HuH-7 (cell line): ENCODE measurements at regions not wholly inside any gene's neighbourhood (a gene's known extent, or its start where the extent isn't known, plus 50 kb on each side); places are given as distances from the start of the nearest gene placed in this dataset.

ENCODE experiments used
- DNase-seq: peaks from one replicate; pipeline ENCODE4 v3.0.0; 2011; ENCODE audit warnings: low spot score

DNA sequence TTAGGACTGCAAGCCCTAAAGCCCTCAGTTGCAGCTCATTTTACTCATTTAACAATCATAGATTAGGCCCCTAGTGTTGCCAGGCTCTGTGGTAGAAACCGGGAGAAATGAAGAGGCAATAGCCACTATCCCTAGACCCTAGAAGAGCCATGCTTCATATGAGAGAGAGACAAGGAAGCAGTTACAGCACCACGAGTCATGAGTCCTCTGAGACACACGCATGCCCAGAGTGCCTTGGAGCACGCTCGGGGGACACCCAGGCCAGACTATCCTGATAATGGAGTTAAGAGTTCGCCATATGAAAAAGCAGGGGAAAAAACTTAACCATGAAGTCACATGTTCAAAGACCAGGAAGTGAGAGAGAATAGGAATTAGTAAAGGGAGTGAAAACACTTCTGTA is 321.5 kb upstream of the PKDCC start:
- DNase-seq = no peak

DNA sequence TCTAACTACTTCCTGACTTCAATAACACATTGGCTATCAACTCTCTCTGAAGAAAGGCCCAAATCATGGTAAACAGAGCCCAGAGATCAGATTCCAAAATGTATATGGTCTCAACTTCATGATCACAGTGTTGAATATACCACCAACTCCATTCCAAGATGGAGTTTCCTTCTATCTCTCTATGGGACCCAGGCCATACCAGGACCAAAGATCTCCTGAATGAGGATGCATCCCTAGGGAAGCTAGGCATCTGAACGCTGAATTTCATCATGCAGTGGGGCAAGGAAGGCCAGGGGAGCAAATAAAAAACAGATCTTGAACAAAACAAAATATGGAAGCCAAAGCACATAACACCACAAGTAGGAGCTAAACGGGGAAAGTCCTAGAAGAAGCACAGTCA is 320.7 kb upstream of the PKDCC start:
- no peak for DNase-seq

DNA sequence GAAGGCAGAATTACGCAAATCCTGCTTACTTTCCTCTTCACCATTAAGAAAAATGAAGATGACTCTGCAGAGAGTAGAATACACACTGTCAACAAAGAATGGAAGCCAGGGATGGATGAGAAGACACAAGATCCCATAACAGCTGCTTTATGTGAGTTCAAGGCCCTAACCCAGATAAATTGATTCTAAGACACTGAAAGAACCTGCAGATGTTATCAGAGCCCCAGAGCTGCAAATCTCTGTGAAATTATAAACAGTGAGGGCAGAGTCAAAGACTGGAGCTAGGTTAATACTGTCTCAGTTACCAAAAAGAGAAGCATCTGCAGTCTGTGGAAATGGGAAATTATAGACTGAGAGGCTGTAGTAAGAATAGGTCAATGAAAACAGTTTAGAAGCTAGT is 320.1 kb upstream of the PKDCC start:
- DNase-seq = no peak

DNA sequence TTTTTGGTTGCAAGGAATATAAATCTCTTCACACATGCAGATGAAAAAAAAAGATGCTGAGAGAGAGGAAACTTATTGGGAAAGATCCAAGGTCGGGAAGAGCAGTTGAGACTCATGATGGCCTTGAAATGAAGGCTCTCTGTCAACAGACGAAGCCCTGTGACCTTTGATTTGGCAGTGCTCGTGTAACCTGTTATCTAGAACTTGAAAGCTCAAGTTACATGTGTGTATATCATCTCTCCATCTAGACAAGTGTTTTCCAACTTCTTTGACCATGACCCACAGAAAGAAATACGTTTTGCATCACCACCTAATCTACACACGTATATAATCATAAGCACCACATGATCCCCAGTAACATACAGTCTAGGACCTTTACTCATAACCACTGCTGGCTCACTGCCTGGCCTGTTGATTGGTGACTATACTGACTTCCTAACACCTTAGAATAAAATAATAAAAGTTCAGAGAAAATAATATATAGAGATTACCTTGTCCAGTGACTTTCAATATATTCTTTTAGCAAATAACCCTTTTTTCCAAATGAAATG is 319.0 kb upstream of the PKDCC start:
- no peak for DNase-seq

DNA sequence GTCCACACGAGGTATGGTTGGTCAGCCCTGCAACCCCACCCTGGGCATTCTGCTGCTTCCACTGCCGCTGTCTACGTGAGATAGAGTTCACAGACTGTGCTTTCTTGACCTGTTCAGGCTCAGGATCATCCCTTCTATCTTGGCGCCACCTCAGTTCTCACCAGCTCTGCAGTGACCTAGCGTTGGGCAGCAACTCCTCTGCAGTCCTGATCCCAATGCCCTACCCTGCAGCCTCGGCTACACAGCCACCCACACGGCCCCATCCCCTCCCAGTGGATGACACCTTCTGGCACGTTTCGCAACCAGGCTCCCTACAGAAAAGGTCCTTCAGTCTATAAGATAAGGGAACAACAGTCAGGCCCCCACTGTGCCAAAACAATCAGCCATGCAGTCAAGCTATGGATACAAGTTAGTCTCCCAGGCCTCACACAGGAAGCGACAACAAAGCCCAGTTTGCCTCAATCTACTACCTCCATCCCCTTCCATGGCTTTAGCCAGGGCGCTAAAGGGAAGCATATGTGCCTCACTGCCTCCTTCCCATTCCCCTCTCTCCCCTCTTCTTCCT is 317.9 kb upstream of the PKDCC start:
- no peak for DNase-seq

DNA sequence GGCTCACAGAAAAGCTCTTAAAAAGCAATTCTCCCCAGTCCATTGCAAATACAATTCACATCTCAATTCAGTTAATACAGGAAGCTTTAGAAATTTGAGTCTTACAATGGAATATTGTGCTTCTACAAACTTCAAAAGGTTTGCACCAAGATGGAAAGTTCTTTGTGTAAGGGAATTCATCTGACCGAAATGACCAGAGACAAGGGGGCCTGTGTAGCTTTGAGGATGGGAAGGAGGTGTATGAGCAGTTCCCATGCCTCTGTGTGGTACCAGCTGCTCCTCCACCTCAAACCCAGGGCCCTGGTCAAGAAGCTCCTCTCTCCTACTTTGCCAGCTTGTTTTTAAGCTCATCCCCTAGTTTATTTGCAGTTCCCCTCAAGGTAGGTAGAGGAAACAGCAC is 312.8 kb upstream of the PKDCC start:
- no peak for DNase-seq

DNA sequence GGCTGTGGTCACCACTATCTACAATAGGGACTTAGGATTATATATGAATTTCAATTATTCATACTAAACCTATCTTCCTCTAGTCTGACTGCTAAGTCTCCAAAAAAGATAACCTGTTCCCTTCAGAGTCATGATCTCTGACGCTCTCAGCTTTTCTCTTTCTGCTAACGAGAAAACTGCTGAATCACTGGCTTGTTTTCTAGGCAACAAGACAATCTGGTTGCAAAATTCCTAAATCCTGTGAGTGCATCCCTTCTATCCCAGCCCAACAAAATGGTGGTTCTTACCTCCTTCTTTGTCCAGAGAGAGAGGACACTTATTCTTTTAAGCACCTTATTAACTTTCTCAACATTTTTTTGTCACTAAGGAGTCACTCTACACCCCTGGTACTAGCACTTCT is 312.3 kb upstream of the PKDCC start:
- DNase-seq = no peak

DNA sequence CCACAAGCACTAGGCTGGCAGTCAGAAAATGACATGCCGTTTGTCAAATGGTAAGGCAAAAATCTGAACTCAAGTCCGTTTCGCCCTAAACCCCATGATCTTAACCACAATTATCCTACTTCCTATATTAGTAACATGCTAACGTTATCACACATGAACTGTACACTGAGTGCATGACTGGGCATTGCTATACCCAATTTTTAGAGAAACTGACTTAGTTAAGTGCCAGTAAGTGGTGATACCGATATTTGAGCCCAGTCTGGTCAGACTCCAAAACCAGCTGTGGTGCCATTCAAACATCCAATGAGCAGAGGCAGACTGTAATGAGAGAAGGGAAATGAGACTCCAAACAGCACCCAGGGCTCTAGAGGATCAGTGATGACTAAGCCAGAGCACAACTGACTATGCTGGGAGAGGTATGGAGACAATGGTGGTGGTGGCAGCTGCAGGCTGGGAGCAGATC is 311.7 kb upstream of the PKDCC start:
- DNase-seq = no peak

DNA sequence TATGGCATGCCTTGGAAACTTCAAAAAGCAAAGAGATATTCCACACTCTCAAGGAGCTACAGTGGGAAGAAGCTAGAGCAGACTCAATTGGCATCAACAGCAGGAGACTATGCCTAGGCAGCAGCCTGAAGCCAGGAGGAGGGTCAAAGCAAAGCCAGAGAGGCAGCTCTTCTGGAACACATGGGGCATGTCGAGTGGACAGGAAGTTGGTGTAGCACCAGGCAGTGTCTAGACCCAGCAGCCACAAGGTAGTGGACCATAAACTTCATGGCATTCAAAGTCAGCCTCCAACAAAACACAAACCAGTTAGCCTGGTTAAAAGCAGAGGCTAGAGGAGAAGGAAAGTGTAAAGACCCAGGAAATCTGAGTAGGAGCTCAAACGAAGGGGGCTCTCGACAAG is 311.2 kb upstream of the PKDCC start:
- DNase-seq = no peak

DNA sequence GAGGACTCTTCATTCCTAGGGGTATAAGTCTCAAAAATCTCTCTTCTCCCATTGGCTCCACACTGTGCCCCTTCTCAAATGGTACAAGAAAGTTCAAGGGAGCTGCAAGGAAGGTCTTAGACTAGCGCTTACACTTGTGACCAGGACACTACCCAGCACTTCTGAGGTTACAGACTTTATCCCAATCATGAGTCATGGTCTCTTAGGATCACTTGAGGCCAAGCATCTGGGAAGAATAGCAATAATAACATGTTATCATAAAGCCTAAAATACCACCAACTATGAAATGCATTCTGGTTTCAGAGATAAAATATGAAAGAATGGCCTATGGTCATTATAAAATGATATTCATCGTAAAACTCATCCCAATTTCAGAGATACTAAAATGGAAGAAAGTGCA is 309.9 kb upstream of the PKDCC start:
- DNase-seq = no peak

DNA sequence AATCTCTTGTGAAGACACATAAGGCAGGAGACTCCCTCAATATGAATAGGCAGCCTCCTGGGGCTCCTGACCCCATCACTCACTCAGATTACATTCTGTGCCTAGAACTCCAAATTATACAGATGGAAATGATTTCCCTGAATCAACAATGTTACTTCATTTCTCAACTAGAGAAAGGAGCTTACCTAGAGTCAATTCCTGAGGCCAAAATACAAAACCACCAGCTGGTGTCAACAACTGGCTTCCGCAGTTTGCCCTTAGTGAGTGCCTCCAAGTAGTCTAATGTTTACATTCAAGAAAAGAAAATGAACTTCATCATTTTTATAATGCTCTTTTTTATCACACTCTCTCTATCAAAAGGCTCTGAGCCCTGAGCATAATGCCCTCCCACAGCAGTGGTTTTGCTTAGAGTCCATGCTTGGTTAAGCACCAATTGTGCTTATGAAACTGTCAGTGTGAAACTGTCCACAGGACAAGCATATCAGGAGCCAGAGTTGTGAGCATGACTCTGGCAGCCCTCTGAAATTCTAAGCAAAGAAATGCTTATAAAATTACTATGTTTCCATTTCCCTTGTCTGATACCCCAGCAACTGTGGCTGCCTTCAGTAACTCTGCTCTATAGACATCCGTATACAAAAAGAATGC is 305.7 kb upstream of the PKDCC start:
- no peak for DNase-seq

DNA sequence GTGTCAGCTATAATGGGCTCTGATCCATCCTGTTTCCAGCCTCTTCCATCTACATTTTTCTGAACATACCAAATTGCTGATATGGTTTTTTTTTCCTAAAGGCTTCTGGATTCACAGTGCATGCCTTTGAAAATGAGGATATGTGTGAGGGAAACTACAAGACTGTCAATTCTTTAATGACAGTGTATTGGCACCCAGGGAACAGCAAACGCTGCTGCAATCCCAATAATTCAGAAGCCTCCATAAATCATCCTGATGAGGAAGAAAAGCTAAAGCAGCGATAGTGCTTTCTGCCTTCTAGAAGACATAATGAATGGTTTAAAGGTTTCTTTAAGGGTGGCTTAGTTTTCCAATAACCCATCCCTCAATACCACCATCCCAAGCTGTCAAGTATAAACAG is 304.5 kb upstream of the PKDCC start:
- DNase-seq = no peak

DNA sequence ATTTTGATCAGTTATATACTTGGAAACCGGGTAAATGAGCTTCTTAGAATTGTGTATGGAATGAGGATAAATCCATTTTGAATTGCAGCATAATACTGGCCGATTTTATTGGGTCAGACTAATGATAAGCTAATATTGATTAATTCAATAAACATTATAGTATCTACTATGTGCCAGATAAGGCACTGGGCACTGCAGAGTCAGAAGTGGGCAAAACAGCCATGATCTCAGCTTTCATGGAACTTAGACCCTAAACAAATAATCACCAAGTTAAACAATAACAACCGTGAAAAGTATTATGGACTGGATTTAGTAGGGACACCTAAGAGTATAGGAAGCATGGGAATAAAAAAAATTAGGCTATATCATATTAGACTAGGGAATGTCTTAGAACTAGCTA is 297.0 kb upstream of the PKDCC start:
- no peak for DNase-seq

DNA sequence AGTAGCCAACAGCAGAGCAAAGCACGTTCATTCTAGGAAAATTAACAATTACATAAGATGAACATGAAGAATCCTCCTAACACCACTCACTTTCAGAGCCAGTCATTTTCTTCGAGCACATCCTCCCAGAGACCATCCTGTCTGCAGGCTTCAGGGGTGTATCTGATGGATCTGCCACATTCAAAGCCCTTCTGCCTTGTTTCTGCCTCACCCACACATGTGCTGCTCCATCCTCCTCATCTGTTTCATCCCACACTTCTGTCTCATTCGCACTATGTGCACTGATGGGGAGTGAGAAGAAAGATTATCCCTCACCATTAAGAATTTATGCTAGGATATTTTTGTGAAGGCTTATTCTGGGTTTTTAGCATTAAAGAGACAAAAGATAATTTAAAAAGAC is 287.9 kb upstream of the PKDCC start:
- no peak for DNase-seq

DNA sequence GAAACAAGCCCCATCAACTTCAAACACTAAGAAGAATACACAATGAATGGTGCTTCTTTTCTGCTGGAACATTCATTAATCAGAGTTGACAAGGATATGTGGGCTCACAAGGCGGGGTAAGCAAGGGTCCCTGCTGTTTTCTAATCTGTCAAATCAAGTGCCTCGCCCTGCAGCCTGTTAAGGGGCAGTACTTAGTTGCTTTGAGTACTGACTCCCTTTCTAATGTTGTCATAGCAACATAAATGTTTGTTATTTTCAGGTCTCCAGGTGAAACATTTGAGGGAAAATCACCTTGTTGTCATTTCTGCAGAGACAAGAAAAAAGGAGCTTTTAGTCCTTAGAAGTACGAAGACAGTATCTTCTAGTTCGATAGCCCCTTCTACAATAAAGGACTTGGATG is 284.7 kb upstream of the PKDCC start:
- DNase-seq = no peak

DNA sequence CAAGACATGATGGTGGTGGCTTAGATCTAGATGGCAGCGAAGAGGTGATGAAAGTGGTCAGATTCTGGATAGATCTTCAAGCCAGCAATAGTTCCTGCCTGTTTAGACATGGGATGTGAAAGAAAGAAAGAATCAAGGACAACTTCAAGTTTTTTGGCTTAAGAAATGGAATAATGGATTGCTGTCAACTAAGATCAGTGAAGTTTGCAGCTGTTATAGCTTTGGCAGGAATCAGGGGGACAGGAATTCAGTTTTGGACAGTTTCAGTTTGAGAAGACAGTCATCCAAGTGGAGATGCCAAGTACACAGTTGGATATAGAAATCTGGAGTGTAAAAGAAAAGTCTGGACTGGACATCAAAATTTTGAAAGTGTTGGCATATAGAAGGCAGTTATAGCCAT is 283.7 kb upstream of the PKDCC start:
- no peak for DNase-seq

DNA sequence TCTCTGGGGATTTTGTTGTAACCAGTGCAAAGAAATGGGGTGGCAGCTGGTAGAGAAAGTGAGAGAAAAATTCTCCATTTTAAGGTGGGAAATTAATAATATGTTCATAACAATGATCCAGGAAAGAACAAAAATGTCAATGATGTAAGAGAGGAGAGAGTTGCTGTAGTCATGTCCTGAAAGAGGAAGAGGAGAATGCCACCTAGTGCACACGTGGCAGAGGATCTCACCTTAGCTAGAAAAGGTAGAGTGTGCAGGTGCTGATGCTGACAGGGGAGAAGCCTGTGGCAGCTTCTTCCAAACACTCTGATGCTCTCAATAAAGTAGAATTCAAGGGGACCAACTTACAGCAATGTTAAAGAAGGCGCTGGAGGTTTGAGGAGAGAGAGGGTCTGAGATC is 282.9 kb upstream of the PKDCC start:
- no peak for DNase-seq

DNA sequence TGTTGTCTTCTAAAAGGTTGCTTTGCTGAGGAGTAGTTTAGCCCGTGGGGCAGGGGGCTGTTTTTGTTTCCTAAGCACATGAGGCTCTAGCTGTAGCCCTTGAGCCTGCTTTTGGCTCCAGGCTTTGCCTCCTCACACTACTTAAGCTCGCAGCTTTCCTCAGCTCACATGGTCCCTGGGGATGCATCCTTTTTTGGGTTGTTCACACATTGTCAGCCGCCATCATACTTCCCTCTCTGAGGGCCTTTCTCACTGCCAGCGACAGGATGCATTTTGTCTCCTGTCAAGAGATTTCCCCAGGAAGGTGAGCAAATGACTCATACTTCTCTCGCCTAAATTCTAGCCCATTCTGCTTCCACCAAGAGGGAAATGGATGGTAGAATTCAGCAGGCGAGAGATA is 279.5 kb upstream of the PKDCC start:
- no peak for DNase-seq

DNA sequence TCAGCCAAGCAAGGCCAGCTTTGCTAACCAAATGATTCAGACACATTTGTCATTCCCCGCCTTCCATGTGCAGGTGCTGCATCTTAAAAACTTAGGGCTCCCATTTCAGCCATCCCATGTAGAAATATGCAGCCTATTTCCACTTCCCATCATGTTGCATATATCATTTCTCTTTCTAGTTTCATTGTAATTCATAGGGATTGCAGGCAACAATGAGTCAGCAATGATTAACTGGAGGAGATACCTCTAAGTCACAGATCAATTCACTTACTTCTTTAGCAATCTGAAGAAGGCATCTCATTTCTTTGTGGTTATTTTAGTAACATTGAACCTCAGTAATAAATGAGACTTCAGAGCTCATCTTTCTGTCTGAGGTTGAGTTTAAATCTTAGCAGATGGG is 276.1 kb upstream of the PKDCC start:
- no peak for DNase-seq

DNA sequence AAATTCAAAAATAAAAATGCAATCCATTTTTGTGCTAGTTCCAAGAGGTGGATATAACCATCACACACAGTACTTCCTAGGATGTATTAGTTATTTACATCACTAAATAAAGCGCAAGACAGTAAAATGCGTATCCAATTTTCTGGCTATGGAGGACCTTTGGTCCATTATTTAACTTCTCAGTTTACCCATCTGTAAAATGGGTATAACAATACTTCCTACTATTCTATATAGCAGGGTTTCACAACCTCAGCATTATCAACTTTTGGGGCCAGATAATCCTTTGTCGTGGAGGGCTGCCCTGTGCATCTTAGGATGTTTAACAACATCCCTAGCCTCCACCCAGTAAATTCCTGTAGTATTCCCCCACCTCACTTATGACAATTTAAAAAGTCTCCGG is 275.1 kb upstream of the PKDCC start:
- no peak for DNase-seq

DNA sequence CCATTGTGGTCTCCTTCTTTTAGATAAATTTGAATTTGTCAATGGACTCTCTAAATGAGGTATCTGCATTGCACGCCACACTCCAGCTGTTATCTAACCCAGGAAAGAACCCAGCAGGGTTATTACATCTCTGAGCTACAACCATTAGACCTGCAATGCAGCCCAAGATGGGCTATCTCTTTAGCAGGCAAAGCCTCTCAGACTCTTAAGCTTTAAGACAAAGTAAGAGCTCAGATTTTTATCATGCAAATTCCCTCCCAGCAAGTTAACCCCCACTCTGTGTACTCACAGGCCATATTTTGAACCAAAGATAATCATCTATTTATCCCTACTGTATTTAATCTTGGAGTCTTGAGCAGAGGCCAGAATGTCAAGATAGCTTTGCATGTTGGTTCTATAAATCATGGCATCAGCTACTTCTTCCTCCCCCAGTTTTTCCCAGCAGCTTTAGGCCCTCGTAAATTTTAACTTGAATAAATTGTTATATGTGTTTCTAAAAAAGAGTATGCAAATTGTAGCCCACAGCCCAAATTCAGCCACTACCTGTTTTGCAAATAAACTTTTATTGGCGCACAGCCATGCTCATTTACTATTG is 273.7 kb upstream of the PKDCC start:
- DNase-seq = no peak

DNA sequence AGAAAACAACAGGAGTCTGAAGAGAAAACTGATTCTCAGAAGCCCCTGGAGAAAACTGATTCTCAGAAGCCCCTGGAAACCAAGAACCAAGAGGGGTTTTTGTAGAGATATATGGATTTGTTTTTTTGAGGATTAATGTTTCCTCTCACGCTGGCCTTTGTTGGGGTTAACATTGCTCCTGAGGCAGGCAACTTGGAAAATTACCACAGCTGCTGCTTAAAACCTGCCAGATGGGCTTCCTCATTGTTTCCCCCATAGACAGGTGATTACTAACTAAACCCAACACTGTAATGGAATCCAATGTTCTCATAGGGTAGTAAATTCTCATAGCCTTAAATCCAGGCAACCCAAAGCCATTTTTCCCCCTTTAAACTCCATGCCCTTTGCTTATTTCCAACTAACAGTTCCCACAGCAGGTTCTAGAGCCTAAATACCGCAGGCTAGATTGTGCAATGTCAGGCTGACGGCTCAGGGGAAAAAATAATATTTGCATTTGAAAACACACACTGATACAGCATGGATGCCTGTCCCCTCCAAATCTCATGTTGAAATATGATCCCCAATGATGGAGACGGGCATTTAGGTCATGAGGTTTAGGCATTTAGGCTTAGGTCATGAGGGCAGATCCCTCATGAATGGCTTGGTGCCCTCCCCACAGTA is 272.3 kb upstream of the PKDCC start:
- DNase-seq = no peak

DNA sequence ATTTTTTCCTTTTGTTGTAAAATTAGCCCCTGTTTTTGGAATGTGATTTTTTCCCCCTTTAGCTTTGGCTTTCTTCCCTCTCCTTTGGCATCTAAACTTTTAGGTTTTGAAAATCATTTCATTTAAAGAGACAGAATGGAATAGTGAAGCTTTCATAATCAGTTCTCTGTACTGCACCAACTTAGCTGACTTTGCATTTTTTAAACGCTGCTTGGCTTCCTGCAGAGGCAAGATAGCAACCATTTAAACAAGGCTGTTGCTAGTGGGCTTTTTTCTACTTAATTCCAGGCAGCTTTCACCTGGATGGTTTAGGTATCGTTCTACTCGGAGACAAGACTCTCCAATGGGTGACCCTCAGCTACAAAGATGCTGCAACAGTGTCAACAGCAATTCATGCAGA is 267.9 kb upstream of the PKDCC start:
- no peak for DNase-seq
